ENCODE measurements at regions not wholly inside any gene's neighbourhood (a gene's known extent, or its start where the extent isn't known, plus 50 kb on each side); places are given as distances from the start of the nearest gene placed in this dataset.

GRCh38 chr4:125911058-125911457 lies 596.3 kb downstream of the FAT4 start:
- in situ Hi-C loops (cut with MboI; ENCODE audit: low sequenced_read_pairs in 4 of 4) = no loop called here
- DNase-seq (no peak), ATAC-seq (no peak)
- Histone ChIP-seq H3K27me3 (no peaks in the 10 kb centered on the region), H3K27ac (no peak overlapping the region), H3K4me1 (no peaks in the 10 kb centered on the region), H3K36me3 (no peaks in the 10 kb centered on the region), H3K9me3 (no peaks in the 10 kb centered on the region), H3K4me3 (no peak overlapping the region)
- intact Hi-C loops (cut with DNase I; ENCODE audit: low total_unique reads) = no loop called here
- no peak for TF ChIP-seq POLR2A (IDR thresholded peaks at IDR 0.05)
- no peak for TF ChIP-seq CTCF (IDR thresholded peaks at IDR 0.05 in 4 of 5, conservative IDR thresholded peaks at IDR 0.05 in 1 of 5)

DNA sequence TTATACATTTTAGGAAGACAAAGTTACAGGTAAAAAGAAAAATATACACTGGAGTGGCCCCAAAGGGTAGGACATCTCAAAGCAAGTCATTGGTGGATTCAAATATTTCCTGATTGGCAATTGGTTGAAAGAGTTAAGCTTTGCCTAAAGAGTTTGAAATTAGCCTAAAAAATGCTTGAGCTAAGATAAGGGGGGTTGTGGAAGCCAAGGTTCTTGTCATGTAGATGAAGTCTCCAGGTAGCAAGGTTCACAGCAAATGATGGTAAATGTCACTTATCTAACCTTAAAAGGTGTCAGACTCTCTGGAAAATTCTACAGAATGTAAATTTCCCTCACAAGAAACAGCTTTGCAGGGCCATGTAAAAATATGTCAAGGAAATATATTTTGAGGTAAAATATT lies 596.7 kb downstream of the FAT4 start:
- H3K36me3 ChIP-seq = no peaks in the 10 kb centered on the region
- intact Hi-C loops (cut with DNase I; ENCODE audit: low total_unique reads) = no loop called here
- no peaks in the 10 kb centered on the region for H3K27me3 ChIP-seq
- ATAC-seq (no peak), DNase-seq (no peak)
- in situ Hi-C loops (cut with MboI; ENCODE audit: low sequenced_read_pairs in 4 of 4) = no loop called here
- no peak overlapping the region for H3K4me3 ChIP-seq
- no peak overlapping the region for H3K27ac ChIP-seq
- H3K4me1 ChIP-seq = no peaks in the 10 kb centered on the region
- no peak for TF ChIP-seq POLR2A (IDR thresholded peaks at IDR 0.05)
- no peak for TF ChIP-seq CTCF (IDR thresholded peaks at IDR 0.05 in 4 of 5, conservative IDR thresholded peaks at IDR 0.05 in 1 of 5)
- H3K9me3 ChIP-seq = no peaks in the 10 kb centered on the region

- ATAC-seq = no peak
- H3K27ac ChIP-seq = no peak overlapping the region
- no peaks in the 10 kb centered on the region for H3K36me3 ChIP-seq
- no peaks in the 10 kb centered on the region for H3K27me3 ChIP-seq
- in situ Hi-C loops (cut with MboI; ENCODE audit: low sequenced_read_pairs in 4 of 4) (no loop called here), intact Hi-C loops (cut with DNase I; ENCODE audit: low total_unique reads) (no loop called here)
- H3K4me3 ChIP-seq = no peak overlapping the region
- H3K4me1 ChIP-seq = no peaks in the 10 kb centered on the region
- DNase-seq = no peak
- H3K9me3 ChIP-seq = no peaks in the 10 kb centered on the region
- TF ChIP-seq CTCF (IDR thresholded peaks at IDR 0.05 in 4 of 5, conservative IDR thresholded peaks at IDR 0.05 in 1 of 5) (no peak), POLR2A (IDR thresholded peaks at IDR 0.05) (no peak)
Measured at GRCh38 chr4:125917559-125917958, 602.8 kb downstream of the FAT4 start.

GRCh38 chr4:125928652-125929051 lies 613.9 kb downstream of the FAT4 start:
- intact Hi-C loops (cut with DNase I; ENCODE audit: low total_unique reads) = no loop called here
- TF ChIP-seq POLR2A (IDR thresholded peaks at IDR 0.05) = no peak
- no peak for TF ChIP-seq CTCF (IDR thresholded peaks at IDR 0.05 in 4 of 5, conservative IDR thresholded peaks at IDR 0.05 in 1 of 5)
- H3K36me3 ChIP-seq = no peaks in the 10 kb centered on the region
- no peak overlapping the region for H3K27ac ChIP-seq
- no peaks in the 10 kb centered on the region for H3K27me3 ChIP-seq
- H3K4me3 ChIP-seq = no peak overlapping the region
- H3K9me3 ChIP-seq = no peaks in the 10 kb centered on the region
- DNase-seq (no peak), ATAC-seq (no peak)
- no peaks in the 10 kb centered on the region for H3K4me1 ChIP-seq
- in situ Hi-C loops (cut with MboI; ENCODE audit: low sequenced_read_pairs in 4 of 4) = no loop called here

DNA sequence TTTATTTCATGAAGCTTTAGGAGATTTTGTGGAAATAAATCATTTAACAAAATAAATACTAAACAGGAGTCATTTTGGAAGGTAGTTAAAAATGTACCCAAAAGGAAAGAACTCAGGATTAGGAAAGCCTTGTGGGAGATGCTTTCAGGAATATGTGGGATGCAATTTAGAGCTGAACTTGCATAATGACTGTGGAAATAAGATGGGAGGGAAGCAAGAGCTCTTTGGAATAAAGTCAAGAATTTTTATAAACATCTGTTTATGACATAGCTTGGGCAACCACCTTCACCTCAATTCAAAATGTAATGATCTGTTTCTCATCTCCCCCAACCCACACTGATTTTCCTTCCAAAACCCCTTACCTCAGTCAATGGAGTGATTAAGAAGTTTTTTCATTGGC lies 623.8 kb downstream of the FAT4 start:
- H3K27me3 ChIP-seq = no peaks in the 10 kb centered on the region
- H3K4me1 ChIP-seq = no peaks in the 10 kb centered on the region
- intact Hi-C loops (cut with DNase I; ENCODE audit: low total_unique reads) = no loop called here
- DNase-seq (no peak), ATAC-seq (no peak)
- H3K36me3 ChIP-seq = no peaks in the 10 kb centered on the region
- in situ Hi-C loops (cut with MboI; ENCODE audit: low sequenced_read_pairs in 4 of 4) = no loop called here
- H3K4me3 ChIP-seq = no peak overlapping the region
- H3K27ac ChIP-seq = no peak overlapping the region
- H3K9me3 ChIP-seq = no peaks in the 10 kb centered on the region
- TF ChIP-seq CTCF (IDR thresholded peaks at IDR 0.05 in 4 of 5, conservative IDR thresholded peaks at IDR 0.05 in 1 of 5) (no peak), POLR2A (IDR thresholded peaks at IDR 0.05) (no peak)
